Neural progenitor cell (in vitro differentiated cells): ENCODE measurements at regions not wholly inside any gene's neighbourhood (a gene's known extent, or its start where the extent isn't known, plus 50 kb on each side); places are given as distances from the start of the nearest gene placed in this dataset.

Experiments used
- DNase-seq: peaks from one replicate; pipeline ENCODE4 v3.0.0-alpha.2; 2016; ENCODE audit warnings: low spot score
- H2AFZ ChIP-seq: fragments of 200-600 bp; sonication (generic); replicated peaks from 2 replicates; pipeline ENCODE4 v1.6.1; 2016; ENCODE audit warnings: antibody characterized with exemption
- H3F3A ChIP-seq: fragments of 200-600 bp; sonication (generic); 2 replicates; pipeline ENCODE4 v1.6.1; 2016; ENCODE audit warnings: antibody characterized with exemption, low read depth
- H3K27ac ChIP-seq: fragments of 200-600 bp; sonication (generic); 2 replicates; pipeline ENCODE4 v1.5.1; 2016; ENCODE audit warnings: mild to moderate bottlenecking
- H3K27me3 ChIP-seq: fragments of 200-600 bp; sonication (generic); 2 replicates; pipeline ENCODE4 v1.6.1; 2016; ENCODE audit warnings: mild to moderate bottlenecking, moderate library complexity
- H3K36me3 ChIP-seq: fragments of 200-600 bp; sonication (generic); 2 replicates; pipeline ENCODE4 v1.5.1; 2016
- H3K4me1 ChIP-seq: fragments of 200-600 bp; sonication (generic); 2 replicates; pipeline ENCODE4 v1.6.1; 2016; ENCODE audit warnings: mixed run types
- H3K4me2 ChIP-seq: fragments of 200-600 bp; sonication (generic); 2 replicates; pipeline ENCODE4 v1.6.1; 2016
- H3K4me3 ChIP-seq: fragments of 200-600 bp; sonication (generic); 2 replicates; pipeline ENCODE4 v1.5.1; 2016
- H3K79me2 ChIP-seq: fragments of 200-600 bp; sonication (generic); 2 replicates; pipeline ENCODE4 v1.6.1; 2016; ENCODE audit warnings: low read depth
- H3K9ac ChIP-seq: fragments of 200-600 bp; sonication (generic); 2 replicates; pipeline ENCODE4 v1.6.1; 2016
- H3K9me3 ChIP-seq: fragments of 200-600 bp; sonication (generic); 2 replicates; pipeline ENCODE4 v1.5.1; 2016; ENCODE audit warnings: low read depth
- H4K20me1 ChIP-seq: fragments of 200-600 bp; sonication (generic); 2 replicates; pipeline ENCODE4 v1.6.1; 2016; ENCODE audit warnings: low read depth
- H3K27ac Mint-ChIP-seq: 3 replicates; pipeline ENCODE4 v1.8.0; 2021; ENCODE audit warnings: mixed read lengths
- H3K27me3 Mint-ChIP-seq: 2 replicates; pipeline ENCODE4 v1.8.0; 2022; ENCODE audit warnings: low read depth, mild to moderate bottlenecking, inconsistent platforms, moderate library complexity, mixed read lengths; ENCODE audit not compliant: insufficient read depth
- H3K36me3 Mint-ChIP-seq: 3 replicates; pipeline ENCODE4 v1.8.0; 2021; ENCODE audit warnings: mixed read lengths
- H3K4me1 Mint-ChIP-seq: 3 replicates; pipeline ENCODE4 v1.8.0; 2021; ENCODE audit warnings: mixed read lengths
- H3K4me3 Mint-ChIP-seq: 3 replicates; pipeline ENCODE4 v1.8.0; 2021; ENCODE audit warnings: mild to moderate bottlenecking, moderate library complexity, mixed read lengths
- H3K9me3 Mint-ChIP-seq: 3 replicates; pipeline ENCODE4 v1.8.0; 2020; ENCODE audit warnings: mixed read lengths
- CTCF ChIP-seq: fragments of 200-600 bp; sonication (generic); IDR thresholded peaks from 2 replicates; pipeline ENCODE4 v1.5.1; 2017; ENCODE audit warnings: antibody characterized with exemption, mild to moderate bottlenecking
- EZH2 ChIP-seq: fragments of 200-600 bp; sonication (generic); IDR thresholded peaks from 2 replicates; pipeline ENCODE4 v1.6.1; 2017; ENCODE audit warnings: antibody characterized with exemption, mild to moderate bottlenecking, moderate library complexity
- EZH2phosphoT487 ChIP-seq: fragments of 200-600 bp; sonication (generic); IDR thresholded peaks from 2 replicates; pipeline ENCODE4 v1.6.1; 2017; ENCODE audit warnings: antibody characterized with exemption

GRCh38 chr11:21631991-21632390 is 560.9 kb upstream of the ANO5 start:
- Histone ChIP-seq H3K9me3 (no peaks in the 10 kb centered on the region), H3K27me3 (no peaks in the 10 kb centered on the region), H3K36me3 (no peaks in the 10 kb centered on the region), H3K9ac (no peak overlapping the region), H3K79me2 (no peaks in the 10 kb centered on the region), H3K4me3 (no peak overlapping the region), H3K27ac (no peak overlapping the region), H4K20me1 (no peaks in the 10 kb centered on the region), H2AFZ (no peak overlapping the region), H3K4me1 (no peaks in the 10 kb centered on the region), H3F3A (no peaks in the 10 kb centered on the region), H3K4me2 (no peak overlapping the region)
- Mint-ChIP-seq H3K27me3 (no peaks in the 10 kb centered on the region), H3K4me1 (peaks cover 2% of the 10 kb centered on the region), H3K36me3 (no peaks in the 10 kb centered on the region), H3K4me3 (no peak overlapping the region), H3K9me3 (no peaks in the 10 kb centered on the region), H3K27ac (no peak overlapping the region)
- DNase-seq, result no peak
- TF ChIP-seq EZH2phosphoT487 (no peak), CTCF (no peak)

- no peak overlapping the region for H3K4me3 Mint-ChIP-seq
- Histone ChIP-seq H3K27me3 (no peaks in the 10 kb centered on the region), H3K36me3 (no peaks in the 10 kb centered on the region), H3F3A (no peaks in the 10 kb centered on the region), H2AFZ (no peak overlapping the region), H3K9ac (no peak overlapping the region), H3K4me1 (no peaks in the 10 kb centered on the region), H3K4me2 (no peak overlapping the region), H3K27ac (no peak overlapping the region), H3K4me3 (no peak overlapping the region), H4K20me1 (no peaks in the 10 kb centered on the region), H3K9me3 (no peaks in the 10 kb centered on the region), H3K79me2 (no peaks in the 10 kb centered on the region)
- H3K4me1 Mint-ChIP-seq, result no peaks in the 10 kb centered on the region
- no peaks in the 10 kb centered on the region for H3K36me3 Mint-ChIP-seq
- no peaks in the 10 kb centered on the region for H3K9me3 Mint-ChIP-seq
- DNase-seq, result no peak
- H3K27ac Mint-ChIP-seq, result no peak overlapping the region
- TF ChIP-seq EZH2phosphoT487 (no peak), CTCF (no peak), EZH2 (no peak)
- no peaks in the 10 kb centered on the region for H3K27me3 Mint-ChIP-seq
These were observed 558.4 kb upstream of the ANO5 start for GRCh38 chr11:21634491-21634890.

GRCh38 chr11:21634956-21635355 is 557.9 kb upstream of the ANO5 start:
- Histone ChIP-seq H3K9me3 (no peaks in the 10 kb centered on the region), H3K36me3 (no peaks in the 10 kb centered on the region), H2AFZ (no peak overlapping the region), H3K4me3 (no peak overlapping the region), H3K4me2 (no peak overlapping the region), H3K27me3 (no peaks in the 10 kb centered on the region), H4K20me1 (no peaks in the 10 kb centered on the region), H3K9ac (no peak overlapping the region), H3K79me2 (no peaks in the 10 kb centered on the region), H3K27ac (no peak overlapping the region), H3F3A (no peaks in the 10 kb centered on the region), H3K4me1 (no peaks in the 10 kb centered on the region)
- H3K9me3 Mint-ChIP-seq, result no peaks in the 10 kb centered on the region
- H3K27ac Mint-ChIP-seq, result no peak overlapping the region
- H3K27me3 Mint-ChIP-seq, result no peaks in the 10 kb centered on the region
- DNase-seq, result no peak
- no peak for TF ChIP-seq EZH2
- TF ChIP-seq EZH2phosphoT487, result no peak
- TF ChIP-seq CTCF, result no peak
- H3K4me3 Mint-ChIP-seq, result no peak overlapping the region
- H3K4me1 Mint-ChIP-seq, result no peaks in the 10 kb centered on the region
- H3K36me3 Mint-ChIP-seq, result no peaks in the 10 kb centered on the region
